Effector memory CD4-positive, alpha-beta T cell (primary cell): ENCODE measurements at regions not wholly inside any gene's neighbourhood (a gene's known extent, or its start where the extent isn't known, plus 50 kb on each side); places are given as distances from the start of the nearest gene placed in this dataset.

Experiments used
- DNase-seq, 3 donors: peaks; one replicate each; pipeline ENCODE4 v3.0.0-alpha.2; 2020
- H3K27ac ChIP-seq: 2 replicates; pipeline ENCODE4 v1.7.0; 2013; ENCODE audit warnings: mild to moderate bottlenecking, low read length, moderate library complexity; ENCODE audit not compliant: insufficient read depth, poor library complexity, severe bottlenecking
- H3K27me3 ChIP-seq: replicated peaks from 2 replicates; pipeline ENCODE4 v1.7.0; 2013; ENCODE audit warnings: mild to moderate bottlenecking, low read length; ENCODE audit not compliant: insufficient read depth, control insufficient read depth, poor library complexity, severe bottlenecking
- H3K36me3 ChIP-seq: 2 replicates; pipeline ENCODE4 v1.7.0; 2013; ENCODE audit warnings: mild to moderate bottlenecking, low read length, moderate library complexity; ENCODE audit not compliant: control insufficient read depth, insufficient read depth
- H3K4me1 ChIP-seq: 2 replicates; pipeline ENCODE4 v1.7.0; 2013; ENCODE audit warnings: low read length, mild to moderate bottlenecking; ENCODE audit not compliant: control insufficient read depth, insufficient read depth, poor library complexity, severe bottlenecking
- H3K4me3 ChIP-seq: 2 replicates; pipeline ENCODE4 v1.7.0; 2013; ENCODE audit warnings: low read length, low read depth, mild to moderate bottlenecking; ENCODE audit not compliant: insufficient read depth, poor library complexity, severe bottlenecking
- H3K9me3 ChIP-seq: 2 replicates; pipeline ENCODE4 v1.7.0; 2013; ENCODE audit warnings: mild to moderate bottlenecking, low read length, moderate library complexity; ENCODE audit not compliant: control insufficient read depth

DNA sequence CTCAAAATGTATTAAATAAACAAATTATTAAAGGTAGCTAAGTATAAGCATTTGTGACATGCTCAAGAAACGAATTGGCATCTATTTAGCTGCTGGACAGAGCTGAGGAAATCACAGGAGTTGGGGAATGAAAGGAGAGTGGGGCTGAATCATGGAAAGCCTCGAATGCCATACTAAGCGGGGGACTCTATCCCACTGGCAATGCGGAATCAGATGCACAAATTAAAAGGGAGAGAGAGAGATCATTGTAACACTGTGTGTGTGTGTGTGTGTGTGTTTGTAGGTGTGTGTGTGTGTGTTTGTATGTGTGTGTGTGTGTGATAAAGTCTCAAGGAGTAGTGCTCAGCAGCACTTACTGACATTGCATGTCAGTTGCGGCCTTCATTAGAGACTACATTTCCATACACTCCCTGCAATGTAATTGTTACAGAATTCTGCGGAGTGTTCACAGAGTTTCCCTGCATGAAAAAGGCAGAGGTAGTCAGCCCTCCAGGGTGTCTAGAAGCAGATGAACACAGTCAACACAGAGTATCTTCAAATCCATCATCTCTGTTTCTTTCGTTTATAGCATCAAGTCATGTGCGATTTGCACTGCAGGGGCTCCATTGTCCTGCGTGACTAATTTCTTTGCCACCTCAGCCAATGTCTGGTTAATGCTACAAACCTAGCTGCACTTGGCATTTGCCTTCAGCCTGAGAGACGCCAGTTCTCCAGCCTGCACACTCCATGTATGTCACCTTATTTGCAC, 111.7 kb upstream of the CYRIA start:
- DNase-seq: no peak
- H3K27ac ChIP-seq: no peak overlapping the region
- H3K9me3 ChIP-seq: no peaks in the 10 kb centered on the region
- no peak overlapping the region for H3K4me3 ChIP-seq
- H3K4me1 ChIP-seq: no peaks in the 10 kb centered on the region
- no peaks in the 10 kb centered on the region for H3K27me3 ChIP-seq
- no peaks in the 10 kb centered on the region for H3K36me3 ChIP-seq

GRCh38 chr2:16775899-16776231, 110.2 kb upstream of the CYRIA start:
- no peak for DNase-seq
- H3K36me3 ChIP-seq: no peaks in the 10 kb centered on the region
- no peaks in the 10 kb centered on the region for H3K27me3 ChIP-seq
- H3K9me3 ChIP-seq: no peaks in the 10 kb centered on the region
- H3K4me1 ChIP-seq: no peaks in the 10 kb centered on the region
- no peak overlapping the region for H3K4me3 ChIP-seq
- no peak overlapping the region for H3K27ac ChIP-seq

- no peak for DNase-seq
- Histone ChIP-seq H3K4me3 (no peak overlapping the region), H3K27ac (no peak overlapping the region), H3K36me3 (no peaks in the 10 kb centered on the region), H3K9me3 (no peaks in the 10 kb centered on the region), H3K27me3 (no peaks in the 10 kb centered on the region), H3K4me1 (no peaks in the 10 kb centered on the region)
Observed at GRCh38 chr2:16774980-16775898, 109.6 kb upstream of the CYRIA start.

DNA sequence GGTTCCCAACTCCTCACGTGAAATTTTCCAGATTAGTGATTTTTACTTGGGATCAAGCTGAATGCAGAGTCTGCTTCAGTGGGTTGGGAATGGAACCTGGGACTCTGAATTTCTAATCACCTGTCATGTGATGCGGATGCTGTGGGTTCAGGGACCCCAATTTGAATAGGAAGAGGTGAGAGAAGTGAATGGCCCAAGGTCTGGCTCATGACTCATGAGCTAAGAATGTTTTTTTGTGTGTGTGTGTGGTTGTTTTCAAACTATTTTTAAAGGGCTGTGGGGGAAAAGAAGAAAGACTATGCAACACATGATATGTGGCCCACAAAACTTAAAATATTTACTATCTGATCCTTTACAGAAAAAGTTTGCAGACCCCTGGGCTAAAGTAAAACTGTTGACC, 108.5 kb upstream of the CYRIA start:
- H3K4me3 ChIP-seq: no peak overlapping the region
- DNase-seq: no peak
- H3K27ac ChIP-seq: no peak overlapping the region
- H3K9me3 ChIP-seq: no peaks in the 10 kb centered on the region
- no peaks in the 10 kb centered on the region for H3K27me3 ChIP-seq
- H3K36me3 ChIP-seq: no peaks in the 10 kb centered on the region
- H3K4me1 ChIP-seq: no peaks in the 10 kb centered on the region

DNA sequence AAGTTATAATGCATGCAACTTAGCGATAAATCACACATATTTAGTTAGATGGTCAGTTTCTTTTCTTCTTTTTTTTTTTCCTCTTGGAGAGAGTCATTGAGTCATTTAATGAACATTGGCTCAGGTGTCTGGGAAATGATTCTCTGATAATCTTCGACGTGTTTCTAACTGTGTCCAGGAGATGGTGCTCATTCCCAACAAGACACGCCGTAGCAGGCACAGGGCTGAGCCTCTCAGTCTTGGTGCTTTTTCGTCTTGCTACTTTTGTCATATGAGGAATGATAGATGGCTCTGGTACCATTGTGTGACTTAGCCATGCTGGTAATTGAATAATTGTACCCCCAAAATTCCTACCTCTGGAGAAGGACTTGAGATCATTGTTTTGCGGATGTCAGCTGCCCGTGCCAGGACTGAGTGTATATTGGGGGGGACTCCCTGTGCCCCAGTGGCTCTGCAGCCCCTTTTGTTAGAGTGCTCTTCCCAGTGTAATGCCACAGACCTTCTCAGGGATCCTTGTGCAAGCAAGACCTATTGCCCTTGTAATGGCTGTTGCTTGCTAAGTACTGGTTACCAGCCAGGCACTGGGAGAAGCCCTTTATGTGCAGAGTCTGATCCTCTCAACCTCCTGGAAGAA, 107.6 kb upstream of the CYRIA start:
- no peaks in the 10 kb centered on the region for H3K36me3 ChIP-seq
- H3K9me3 ChIP-seq: no peaks in the 10 kb centered on the region
- no peak overlapping the region for H3K27ac ChIP-seq
- H3K27me3 ChIP-seq: no peaks in the 10 kb centered on the region
- no peaks in the 10 kb centered on the region for H3K4me1 ChIP-seq
- no peak for DNase-seq
- H3K4me3 ChIP-seq: no peak overlapping the region

GRCh38 chr2:16767789-16768476, 102.3 kb upstream of the CYRIA start:
- no peak for DNase-seq
- Histone ChIP-seq H3K27me3 (no peaks in the 10 kb centered on the region), H3K4me1 (no peaks in the 10 kb centered on the region), H3K36me3 (no peaks in the 10 kb centered on the region), H3K9me3 (no peaks in the 10 kb centered on the region), H3K27ac (no peak overlapping the region), H3K4me3 (no peak overlapping the region)

DNA sequence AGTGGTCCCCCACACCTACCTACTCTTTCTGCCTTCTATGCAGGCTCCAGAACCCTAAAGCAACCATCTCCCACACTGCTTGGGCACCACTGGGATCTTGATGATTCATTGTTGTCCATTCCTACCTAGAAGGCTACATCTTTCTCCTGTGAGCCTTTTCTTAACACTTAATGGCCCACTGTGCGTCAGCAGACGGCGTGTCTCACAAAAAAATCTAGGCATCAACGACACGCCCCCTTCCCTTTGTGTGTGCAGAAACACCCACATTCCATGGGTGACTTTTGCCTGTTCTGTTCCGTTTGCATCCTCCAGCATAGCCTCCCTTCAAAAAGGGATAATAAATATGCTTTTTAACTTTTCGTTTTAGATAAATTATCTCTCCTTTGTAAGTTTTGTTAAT, 99.7 kb upstream of the CYRIA start:
- Histone ChIP-seq H3K36me3 (no peaks in the 10 kb centered on the region), H3K27me3 (no peaks in the 10 kb centered on the region), H3K9me3 (no peaks in the 10 kb centered on the region), H3K27ac (no peak overlapping the region), H3K4me3 (no peak overlapping the region), H3K4me1 (no peaks in the 10 kb centered on the region)
- DNase-seq: no peak

GRCh38 chr2:16764487-16764886, 98.9 kb upstream of the CYRIA start:
- no peaks in the 10 kb centered on the region for H3K27me3 ChIP-seq
- H3K36me3 ChIP-seq: no peaks in the 10 kb centered on the region
- no peaks in the 10 kb centered on the region for H3K4me1 ChIP-seq
- H3K9me3 ChIP-seq: no peaks in the 10 kb centered on the region
- no peak for DNase-seq
- H3K27ac ChIP-seq: no peak overlapping the region
- H3K4me3 ChIP-seq: no peak overlapping the region

DNA sequence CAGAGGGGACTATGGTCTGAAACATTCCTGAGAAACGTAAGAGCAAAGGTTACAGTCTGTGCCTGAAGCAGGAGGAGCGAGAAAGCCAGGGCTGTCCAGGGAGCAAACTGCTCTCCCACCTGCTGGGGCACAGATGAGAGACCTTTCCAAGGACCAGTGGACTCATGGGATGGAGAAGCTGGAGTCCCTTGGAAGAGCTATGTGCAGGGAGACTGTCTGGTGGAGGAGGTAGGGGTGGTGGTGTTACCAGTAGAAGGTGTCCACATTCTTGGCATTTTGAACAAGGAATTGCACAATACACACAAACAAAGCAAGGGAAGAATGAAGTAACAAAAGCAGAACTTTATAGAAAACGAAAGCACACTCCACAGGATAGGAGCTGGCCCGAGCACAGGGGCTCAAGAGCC, 97.9 kb upstream of the CYRIA start:
- Histone ChIP-seq H3K9me3 (no peaks in the 10 kb centered on the region), H3K4me3 (no peak overlapping the region), H3K36me3 (no peaks in the 10 kb centered on the region), H3K4me1 (no peaks in the 10 kb centered on the region), H3K27me3 (no peaks in the 10 kb centered on the region), H3K27ac (no peak overlapping the region)
- DNase-seq: no peak
